Mesenchymal stem cell (in vitro differentiated cells and primary cell): ENCODE measurements at regions not wholly inside any gene's neighbourhood (a gene's known extent, or its start where the extent isn't known, plus 50 kb on each side); places are given as distances from the start of the nearest gene placed in this dataset.

Experiments used
- DNase-seq: peaks from one replicate; pipeline ENCODE4 v3.0.0-alpha.2; 2013
- H2AFZ ChIP-seq: one replicate; pipeline ENCODE4 v1.6.1; 2013; ENCODE audit warnings: low read depth, mild to moderate bottlenecking, control low read depth, inconsistent platforms, low read length, moderate library complexity
- H2AK5ac ChIP-seq: 2 replicates; pipeline ENCODE4 v1.6.1; 2013; ENCODE audit warnings: low read length, moderate library complexity, mild to moderate bottlenecking, inconsistent platforms; ENCODE audit not compliant: severe bottlenecking
- H2BK120ac ChIP-seq: one replicate; pipeline ENCODE4 v1.6.1; 2013; ENCODE audit warnings: low read depth, mild to moderate bottlenecking, inconsistent platforms, low read length, moderate library complexity
- H2BK12ac ChIP-seq, 2 experiments: one replicate each; pipeline ENCODE4 v1.6.1; 2013; ENCODE audit warnings: inconsistent platforms in 2 of 2, low read length in 2 of 2, mild to moderate bottlenecking in 2 of 2, moderate library complexity in 2 of 2, control low read depth in 1 of 2
- H2BK15ac ChIP-seq: one replicate; pipeline ENCODE4 v1.6.1; 2013; ENCODE audit warnings: mild to moderate bottlenecking, low read depth, inconsistent platforms; ENCODE audit not compliant: poor library complexity, severe bottlenecking
- H2BK5ac ChIP-seq: 2 replicates; pipeline ENCODE4 v1.6.1; 2013; ENCODE audit warnings: low read depth, mild to moderate bottlenecking, low read length, control low read depth, inconsistent platforms; ENCODE audit not compliant: poor library complexity, severe bottlenecking
- H3K14ac ChIP-seq, 2 experiments: one replicate each; pipeline ENCODE4 v1.6.1; 2013; ENCODE audit warnings: inconsistent platforms in 2 of 2, low read length in 2 of 2, control low read depth in 1 of 2, mild to moderate bottlenecking in 1 of 2, moderate library complexity in 1 of 2
- H3K18ac ChIP-seq, 2 experiments: one replicate each; pipeline ENCODE4 v1.6.1; 2013; ENCODE audit warnings: inconsistent platforms in 2 of 2, low read length in 2 of 2, control low read depth in 1 of 2, low read depth in 1 of 2, mild to moderate bottlenecking in 1 of 2
- H3K23ac ChIP-seq, 2 experiments: one replicate each; pipeline ENCODE4 v1.6.1; 2013; ENCODE audit warnings: inconsistent platforms in 2 of 2, low read length in 2 of 2, mild to moderate bottlenecking in 2 of 2, moderate library complexity in 2 of 2, control low read depth in 1 of 2
- H3K27ac ChIP-seq: 2 replicates; pipeline ENCODE4 v1.5.1; 2013; ENCODE audit warnings: mild to moderate bottlenecking, moderate library complexity, low read length, control low read depth, inconsistent platforms; ENCODE audit not compliant: poor library complexity, severe bottlenecking
- H3K27me3 ChIP-seq, 2 experiments: 2 replicates each; pipeline versions ENCODE4 v1.6.1 to v1.7.0; 2013; ENCODE audit warnings: low read length in 2 of 2, mild to moderate bottlenecking in 2 of 2, moderate library complexity in 2 of 2, control low read depth in 1 of 2, inconsistent platforms in 1 of 2; ENCODE audit not compliant: control insufficient read depth in 1 of 2, insufficient read depth in 1 of 2
- H3K36me3 ChIP-seq, 2 experiments: 2 replicates each; pipeline versions ENCODE4 v1.6.1 to v1.7.0; 2013; ENCODE audit warnings: low read length in 2 of 2, control low read depth in 1 of 2, inconsistent platforms in 1 of 2, low read depth in 1 of 2, mild to moderate bottlenecking in 1 of 2; ENCODE audit not compliant: insufficient read depth in 2 of 2, control insufficient read depth in 1 of 2
- H3K4ac ChIP-seq, 2 experiments: one replicate each; pipeline ENCODE4 v1.6.1; 2013; ENCODE audit warnings: inconsistent platforms in 2 of 2, low read length in 2 of 2, mild to moderate bottlenecking in 2 of 2, moderate library complexity in 2 of 2, control low read depth in 1 of 2, low read depth in 1 of 2
- H3K4me1 ChIP-seq: 2 replicates; pipeline ENCODE4 v1.6.1; 2013; ENCODE audit warnings: low read depth, low read length, control low read depth; ENCODE audit not compliant: control insufficient read depth, insufficient read depth
- H3K4me2 ChIP-seq: 2 replicates; pipeline ENCODE4 v1.6.1; 2013; ENCODE audit warnings: low read length, mild to moderate bottlenecking, inconsistent platforms; ENCODE audit not compliant: poor library complexity, severe bottlenecking
- H3K4me3 ChIP-seq, 2 experiments: 2 replicates each; pipeline versions ENCODE4 v1.5.1 to v1.7.0; 2013; ENCODE audit warnings: low read length in 2 of 2, mild to moderate bottlenecking in 2 of 2, control low read depth in 1 of 2, low read depth in 1 of 2; ENCODE audit not compliant: insufficient read depth in 1 of 2
- H3K79me1 ChIP-seq: replicated peaks from 2 replicates; pipeline ENCODE4 v1.6.1; 2013; ENCODE audit warnings: mild to moderate bottlenecking, control low read depth, low read length, inconsistent platforms; ENCODE audit not compliant: poor library complexity, severe bottlenecking
- H3K9ac ChIP-seq: 2 replicates; pipeline ENCODE4 v1.7.0; 2013; ENCODE audit warnings: mild to moderate bottlenecking, low read length, moderate library complexity
- H3K9me3 ChIP-seq: 2 replicates; pipeline ENCODE4 v1.7.0; 2013; ENCODE audit warnings: mild to moderate bottlenecking, low read length; ENCODE audit not compliant: control insufficient read depth
- H4K8ac ChIP-seq: one replicate; pipeline ENCODE4 v1.6.1; 2013; ENCODE audit warnings: inconsistent platforms, mild to moderate bottlenecking, low read length, moderate library complexity
- H4K91ac ChIP-seq: one replicate; pipeline ENCODE4 v1.6.1; 2013; ENCODE audit warnings: mild to moderate bottlenecking, low read length, inconsistent platforms
- WGBS: methylation state at CpG from one replicate; pipeline ENCODE4 v1.1.7; 2013; ENCODE audit warnings: mixed read lengths; 5-methylcytosine and 5-hydroxymethylcytosine counted together

GRCh38 chr2:74041182-74041581, 56.5 kb downstream of the TET3 start:
- no peak overlapping the region for H2BK12ac ChIP-seq
- no peak overlapping the region for H3K14ac ChIP-seq
- no peak for DNase-seq
- H3K9me3 ChIP-seq = no peaks in the 10 kb centered on the region
- H3K4me2 ChIP-seq = no peak overlapping the region
- no peaks in the 10 kb centered on the region for H3K27me3 ChIP-seq
- no peak overlapping the region for H2BK5ac ChIP-seq
- H4K8ac ChIP-seq = no peak overlapping the region
- no peak overlapping the region for H2BK15ac ChIP-seq
- H3K9ac ChIP-seq = no peak overlapping the region
- peaks cover 3% of the 10 kb centered on the region for H3K4me1 ChIP-seq
- no peak overlapping the region for H3K27ac ChIP-seq
- WGBS = 92% methylated on average over 2 of the region's 3 CpGs
- peaks cover 47% of the 10 kb centered on the region for H3K79me1 ChIP-seq
- H3K18ac ChIP-seq = no peak overlapping the region
- no peak overlapping the region for H3K23ac ChIP-seq
- no peaks in the 10 kb centered on the region for H3K36me3 ChIP-seq
- peak overlapping the region in 1 of 2 experiments; percentile 27 for H3K4me3 ChIP-seq
- H3K4ac ChIP-seq = no peak overlapping the region
- H2AK5ac ChIP-seq = no peak overlapping the region
- H2AFZ ChIP-seq = no peak overlapping the region
- H4K91ac ChIP-seq = no peak overlapping the region
- H2BK120ac ChIP-seq = no peak overlapping the region

- H3K27ac ChIP-seq = no peak overlapping the region
- H3K14ac ChIP-seq = no peak overlapping the region
- H3K4me1 ChIP-seq = peaks cover 3% of the 10 kb centered on the region
- H2BK15ac ChIP-seq = no peak overlapping the region
- no peak overlapping the region for H3K4ac ChIP-seq
- no peak overlapping the region for H2BK12ac ChIP-seq
- 100% methylated on average over 1 of the region's 1 CpG for WGBS
- H3K18ac ChIP-seq = no peak overlapping the region
- H4K91ac ChIP-seq = no peak overlapping the region
- H2AK5ac ChIP-seq = no peak overlapping the region
- no peaks in the 10 kb centered on the region for H3K27me3 ChIP-seq
- H3K4me3 ChIP-seq = no peak overlapping the region
- no peak overlapping the region for H3K23ac ChIP-seq
- H3K9ac ChIP-seq = no peak overlapping the region
- H3K9me3 ChIP-seq = no peaks in the 10 kb centered on the region
- peaks cover under 1 to 5% of the 10 kb centered on the region in 2 experiments for H3K36me3 ChIP-seq
- H2BK120ac ChIP-seq = no peak overlapping the region
- H3K79me1 ChIP-seq = peaks cover 51% of the 10 kb centered on the region
- DNase-seq = no peak
- H2AFZ ChIP-seq = no peak overlapping the region
- H3K4me2 ChIP-seq = no peak overlapping the region
- H2BK5ac ChIP-seq = no peak overlapping the region
- H4K8ac ChIP-seq = no peak overlapping the region
Measured at GRCh38 chr2:74041726-74042125, 57.0 kb downstream of the TET3 start.

- over 99% methylated on average over 2 of the region's 3 CpGs for WGBS
- Histone ChIP-seq H2BK5ac (no peak overlapping the region), H3K9ac (no peak overlapping the region), H3K4ac (no peak overlapping the region), H2AK5ac (no peak overlapping the region), H2BK12ac (no peak overlapping the region), H4K8ac (no peak overlapping the region), H3K23ac (no peak overlapping the region), H2BK15ac (no peak overlapping the region), H3K9me3 (no peaks in the 10 kb centered on the region), H3K14ac (no peak overlapping the region), H2BK120ac (no peak overlapping the region), H3K79me1 (peaks cover 51% of the 10 kb centered on the region), H3K27ac (no peak overlapping the region), H4K91ac (no peak overlapping the region), H3K4me1 (peaks cover 3% of the 10 kb centered on the region), H3K27me3 (no peaks in the 10 kb centered on the region), H3K36me3 (peaks cover 2 to 14% of the 10 kb centered on the region in 2 experiments), H3K4me2 (no peak overlapping the region), H3K4me3 (no peak overlapping the region), H2AFZ (no peak overlapping the region), H3K18ac (no peak overlapping the region)
- DNase-seq = no peak
Measured at GRCh38 chr2:74042606-74043005, 57.9 kb downstream of the TET3 start.

GRCh38 chr2:74043345-74044329, 58.9 kb downstream of the TET3 start:
- peak overlapping the region in 1 of 2 experiments; percentile 60 for H2BK12ac ChIP-seq
- H4K8ac ChIP-seq = peak overlapping the region; percentile 50
- no peak overlapping the region for H2BK5ac ChIP-seq
- H3K9me3 ChIP-seq = no peaks in the 10 kb centered on the region
- no peak overlapping the region for H2BK15ac ChIP-seq
- no peak overlapping the region for H3K4me3 ChIP-seq
- H3K23ac ChIP-seq = no peak overlapping the region
- H3K27ac ChIP-seq = no peak overlapping the region
- H3K79me1 ChIP-seq = peaks cover 50% of the 10 kb centered on the region
- no peak overlapping the region for H3K4ac ChIP-seq
- H2BK120ac ChIP-seq = no peak overlapping the region
- peaks cover 2 to 24% of the 10 kb centered on the region in 2 experiments for H3K36me3 ChIP-seq
- no peak overlapping the region for H3K9ac ChIP-seq
- no peak overlapping the region for H4K91ac ChIP-seq
- no peak overlapping the region for H3K4me2 ChIP-seq
- H3K27me3 ChIP-seq = no peaks in the 10 kb centered on the region
- H2AFZ ChIP-seq = no peak overlapping the region
- peak overlapping the region in 1 of 2 experiments; percentile 22 for H3K14ac ChIP-seq
- 86% methylated on average over 6 of the region's 6 CpGs for WGBS
- no peak for DNase-seq
- no peak overlapping the region for H3K18ac ChIP-seq
- no peaks in the 10 kb centered on the region for H3K4me1 ChIP-seq
- H2AK5ac ChIP-seq = no peak overlapping the region
